HCT116 (cell line): ENCODE measurements at regions not wholly inside any gene's neighbourhood (a gene's known extent, or its start where the extent isn't known, plus 50 kb on each side); places are given as distances from the start of the nearest gene placed in this dataset.

Experiments
- CTCF ChIP-seq, 3 experiments: fragments of 200-600 bp in 1 of 3; sonication (generic) in 1 of 3; IDR thresholded peaks in 2 of 3; conservative IDR thresholded peaks in 1 of 3; 2 replicates each; pipeline ENCODE4 v1.5.1; 2012 to 2017; ENCODE audit warnings: low read depth in 2 of 3, low read length in 2 of 3, antibody characterized with exemption in 1 of 3, borderline replicate concordance in 1 of 3, control low read depth in 1 of 3, mild to moderate bottlenecking in 1 of 3, mixed read lengths in 1 of 3, mixed run types in 1 of 3, moderate library complexity in 1 of 3; ENCODE audit not compliant: insufficient read depth in 1 of 3
- POLR2A ChIP-seq: IDR thresholded peaks from 2 replicates; pipeline ENCODE4 v1.7.0; 2011; ENCODE audit warnings: borderline replicate concordance; ENCODE audit not compliant: insufficient read depth, insufficient read length; ENCODE audit errors: extremely low read depth
- POLR2AphosphoS5 ChIP-seq: IDR thresholded peaks from 2 replicates; pipeline ENCODE4 v1.6.1; 2011; ENCODE audit warnings: mild to moderate bottlenecking, low read depth, low read length, moderate library complexity
- REST ChIP-seq: IDR thresholded peaks from 2 replicates; pipeline ENCODE4 v1.6.1; 2012; ENCODE audit warnings: low read depth
- SIN3A ChIP-seq: IDR thresholded peaks from 2 replicates; pipeline ENCODE4 v1.6.1; 2012; ENCODE audit warnings: low read depth
- YY1 ChIP-seq: IDR thresholded peaks from 2 replicates; pipeline ENCODE4 v1.6.1; 2011; ENCODE audit warnings: low read length, low read depth, moderate library complexity, mild to moderate bottlenecking; ENCODE audit not compliant: insufficient replicate concordance; ENCODE audit errors: extremely low read depth

GRCh38 chr2:157164891-157165290 is 92.6 kb upstream of the GALNT5 start:
- TF ChIP-seq POLR2A (no peak), POLR2AphosphoS5 (no peak), REST (no peak), SIN3A (no peak), CTCF (IDR thresholded peaks at IDR 0.05 in 2 of 3, conservative IDR thresholded peaks at IDR 0.05 in 1 of 3; ENCODE audit: borderline replicate concordance in 1 of 3, insufficient read depth in 1 of 3, low read depth in 2 of 3, low read length in 2 of 3) (no peak), YY1 (no peak)
